ENCODE measurements at regions not wholly inside any gene's neighbourhood (a gene's known extent, or its start where the extent isn't known, plus 50 kb on each side); places are given as distances from the start of the nearest gene placed in this dataset.
"Not testable (repeated sequence)": the region's sequence is repeated elsewhere in the genome, so short reads cannot be mapped to it uniquely, and the experiment has no call there.

DNA sequence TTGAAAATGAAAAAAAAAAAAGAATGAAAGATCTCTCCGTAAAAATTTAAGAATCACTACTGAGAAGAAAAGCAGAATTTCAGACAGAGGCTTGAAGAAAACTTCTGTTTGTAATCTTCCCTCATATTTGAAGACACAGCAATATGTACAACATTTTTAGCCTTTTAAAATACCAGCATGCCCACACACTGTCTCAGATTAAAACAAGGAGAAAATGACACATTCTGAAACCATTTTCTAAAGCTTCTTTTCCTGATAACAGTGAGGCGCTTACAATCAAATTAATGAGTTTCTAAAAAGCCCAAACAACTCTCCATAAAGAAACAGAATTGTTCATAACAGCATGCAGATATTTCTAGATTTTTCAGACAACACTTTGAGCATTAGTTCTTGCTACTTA, 317.4 kb downstream of the BCL2L11 start:
- CTCF ChIA-PET; H3K4me1 ChIP-seq (ENCODE audit: insufficient read depth, low read length); H3K4me1 Mint-ChIP-seq; H3K4me3 Mint-ChIP-seq; POLR2A ChIA-PET; H3K36me3 Mint-ChIP-seq; H3K4me3 ChIP-seq (ENCODE audit: low read length); H3K27ac Mint-ChIP-seq; H3K36me3 ChIP-seq (ENCODE audit: insufficient read depth, low read length); H3K9me3 ChIP-seq (ENCODE audit: low read length); H3K27me3 ChIP-seq (ENCODE audit: insufficient read depth, low read length, poor library complexity, severe bottlenecking); H3K27me3 Mint-ChIP-seq; H3K9me3 Mint-ChIP-seq; H3K27ac ChIP-seq (ENCODE audit: low read depth, low read length); DNase-seq: not testable (repeated sequence)

- H3K27me3 Mint-ChIP-seq; H3K4me1 Mint-ChIP-seq; H3K4me3 ChIP-seq (ENCODE audit: low read length); H3K9me3 Mint-ChIP-seq; H3K4me1 ChIP-seq (ENCODE audit: insufficient read depth, low read length); DNase-seq; H3K36me3 Mint-ChIP-seq; H3K9me3 ChIP-seq (ENCODE audit: low read length); H3K27me3 ChIP-seq (ENCODE audit: insufficient read depth, low read length, poor library complexity, severe bottlenecking); POLR2A ChIA-PET; CTCF ChIA-PET; H3K27ac ChIP-seq (ENCODE audit: low read depth, low read length); H3K36me3 ChIP-seq (ENCODE audit: insufficient read depth, low read length); H3K4me3 Mint-ChIP-seq: not testable (repeated sequence)
- peak overlapping the region in 1 of 8 donors; percentile 12 for H3K27ac Mint-ChIP-seq
Measured at GRCh38 chr2:111439237-111439636, 318.5 kb downstream of the BCL2L11 start.

DNA sequence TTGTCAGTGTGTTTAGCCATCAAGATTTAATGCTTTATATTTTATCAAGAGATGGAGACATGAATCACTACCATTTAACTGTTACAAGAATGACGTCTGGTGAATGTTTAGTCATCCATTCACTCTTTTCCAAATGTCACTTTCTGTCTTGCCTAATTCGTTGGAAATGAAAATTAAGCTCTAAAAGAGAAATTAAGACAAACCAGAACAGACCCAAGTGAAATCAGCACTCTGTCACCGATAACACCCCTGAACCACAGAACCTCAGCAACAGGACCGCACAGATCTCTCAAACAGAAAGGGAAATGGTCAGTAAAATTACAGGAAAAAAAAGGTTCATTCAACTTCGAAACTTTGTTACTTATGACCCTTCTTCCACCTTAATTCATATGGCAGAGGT, 320.9 kb downstream of the BCL2L11 start:
- H3K9me3 Mint-ChIP-seq; H3K4me3 ChIP-seq (ENCODE audit: low read length); H3K36me3 Mint-ChIP-seq; H3K27me3 ChIP-seq (ENCODE audit: insufficient read depth, low read length, poor library complexity, severe bottlenecking); POLR2A ChIA-PET; CTCF ChIA-PET; H3K4me1 Mint-ChIP-seq; H3K4me1 ChIP-seq (ENCODE audit: insufficient read depth, low read length); H3K27me3 Mint-ChIP-seq; H3K9me3 ChIP-seq (ENCODE audit: low read length); H3K4me3 Mint-ChIP-seq; H3K27ac ChIP-seq (ENCODE audit: low read depth, low read length); DNase-seq; H3K36me3 ChIP-seq (ENCODE audit: insufficient read depth, low read length): not testable (repeated sequence)
- H3K27ac Mint-ChIP-seq = peak overlapping the region in 1 of 8 donors; percentile 60

DNA sequence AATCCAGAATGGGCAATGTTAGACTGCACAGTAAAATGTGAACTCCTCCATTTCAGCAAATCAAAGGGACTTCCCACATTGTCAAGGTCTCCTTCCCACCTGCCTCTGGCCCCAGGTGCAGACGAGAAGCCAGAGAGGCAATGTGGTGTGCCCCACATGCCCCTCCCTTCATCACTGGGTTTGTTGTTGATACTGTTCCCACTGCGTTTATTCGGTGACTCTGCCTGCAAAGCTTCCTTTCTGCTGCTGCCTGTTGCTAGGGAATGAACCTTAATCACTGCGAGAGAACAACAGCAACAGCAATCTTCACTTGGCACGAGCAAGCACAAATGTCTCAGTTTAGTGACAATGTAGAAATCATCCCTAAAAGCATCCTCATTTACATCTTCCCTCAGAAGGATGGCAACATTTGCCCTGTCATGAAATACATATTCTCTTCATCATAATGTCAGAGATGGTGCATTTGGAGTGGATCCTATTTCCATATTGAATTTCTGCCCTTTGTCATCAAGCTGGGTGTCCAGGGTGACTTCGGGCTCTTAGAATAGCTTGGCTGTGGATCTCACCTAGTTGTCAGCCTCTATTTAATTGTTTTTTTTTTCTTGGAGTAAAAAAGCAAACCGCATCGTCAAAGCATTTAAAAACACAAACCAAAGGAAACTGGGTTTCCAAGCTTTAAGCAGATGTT, 322.2 kb downstream of the BCL2L11 start:
- CTCF ChIA-PET; H3K36me3 ChIP-seq (ENCODE audit: insufficient read depth, low read length); H3K27me3 ChIP-seq (ENCODE audit: insufficient read depth, low read length, poor library complexity, severe bottlenecking); POLR2A ChIA-PET; H3K9me3 ChIP-seq (ENCODE audit: low read length); H3K27me3 Mint-ChIP-seq; H3K36me3 Mint-ChIP-seq; H3K4me3 Mint-ChIP-seq; H3K4me1 Mint-ChIP-seq; H3K4me1 ChIP-seq (ENCODE audit: insufficient read depth, low read length); H3K4me3 ChIP-seq (ENCODE audit: low read length); H3K9me3 Mint-ChIP-seq; H3K27ac Mint-ChIP-seq; DNase-seq; H3K27ac ChIP-seq (ENCODE audit: low read depth, low read length): not testable (repeated sequence)

DNA sequence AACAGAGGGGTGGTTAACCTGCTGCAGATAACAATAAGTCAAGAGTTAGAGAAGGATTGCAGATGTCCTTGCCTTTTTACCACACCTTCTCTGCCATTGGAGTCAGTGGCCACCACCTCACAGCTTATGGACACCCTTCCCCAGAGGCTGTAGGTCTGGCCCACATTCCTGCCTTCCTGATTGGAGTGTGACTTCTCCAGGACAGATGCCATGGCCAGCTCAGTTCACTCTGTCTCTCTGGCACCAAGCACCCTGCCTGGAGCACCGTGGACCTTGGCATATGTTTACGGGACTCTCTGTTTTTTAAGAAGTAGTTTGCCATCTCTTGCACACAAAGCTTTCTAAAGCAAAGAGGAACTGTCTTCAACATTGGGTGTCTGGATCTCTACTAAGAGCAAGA, 323.8 kb downstream of the BCL2L11 start:
- H3K36me3 ChIP-seq (ENCODE audit: insufficient read depth, low read length); CTCF ChIA-PET; H3K9me3 Mint-ChIP-seq; DNase-seq; H3K4me3 Mint-ChIP-seq; H3K4me1 ChIP-seq (ENCODE audit: insufficient read depth, low read length); H3K9me3 ChIP-seq (ENCODE audit: low read length); H3K27ac Mint-ChIP-seq; H3K27ac ChIP-seq (ENCODE audit: low read depth, low read length); H3K27me3 ChIP-seq (ENCODE audit: insufficient read depth, low read length, poor library complexity, severe bottlenecking); H3K4me3 ChIP-seq (ENCODE audit: low read length); H3K27me3 Mint-ChIP-seq; H3K4me1 Mint-ChIP-seq; POLR2A ChIA-PET; H3K36me3 Mint-ChIP-seq: not testable (repeated sequence)

- H3K27ac Mint-ChIP-seq; H3K4me3 Mint-ChIP-seq; H3K4me3 ChIP-seq (ENCODE audit: low read length); H3K27ac ChIP-seq (ENCODE audit: low read depth, low read length); H3K27me3 Mint-ChIP-seq; H3K9me3 ChIP-seq (ENCODE audit: low read length); H3K4me1 Mint-ChIP-seq; DNase-seq; H3K36me3 Mint-ChIP-seq; POLR2A ChIA-PET; H3K27me3 ChIP-seq (ENCODE audit: insufficient read depth, low read length, poor library complexity, severe bottlenecking); H3K9me3 Mint-ChIP-seq; H3K4me1 ChIP-seq (ENCODE audit: insufficient read depth, low read length); CTCF ChIA-PET; H3K36me3 ChIP-seq (ENCODE audit: insufficient read depth, low read length): not testable (repeated sequence)
Measured at GRCh38 chr2:111445191-111445929, 324.6 kb downstream of the BCL2L11 start.

- H3K4me1 ChIP-seq (ENCODE audit: insufficient read depth, low read length); H3K4me1 Mint-ChIP-seq; H3K36me3 Mint-ChIP-seq; H3K9me3 ChIP-seq (ENCODE audit: low read length); H3K4me3 ChIP-seq (ENCODE audit: low read length); H3K27ac Mint-ChIP-seq; DNase-seq; POLR2A ChIA-PET; H3K4me3 Mint-ChIP-seq; H3K27me3 ChIP-seq (ENCODE audit: insufficient read depth, low read length, poor library complexity, severe bottlenecking); H3K9me3 Mint-ChIP-seq; CTCF ChIA-PET; H3K36me3 ChIP-seq (ENCODE audit: insufficient read depth, low read length); H3K27ac ChIP-seq (ENCODE audit: low read depth, low read length); H3K27me3 Mint-ChIP-seq: not testable (repeated sequence)
Measured at GRCh38 chr2:111445941-111446340, 325.2 kb downstream of the BCL2L11 start.

- H3K9me3 ChIP-seq (ENCODE audit: low read length); H3K4me3 ChIP-seq (ENCODE audit: low read length); H3K27me3 Mint-ChIP-seq; H3K27ac ChIP-seq (ENCODE audit: low read depth, low read length); DNase-seq; H3K4me1 Mint-ChIP-seq; CTCF ChIA-PET; POLR2A ChIA-PET; H3K9me3 Mint-ChIP-seq; H3K27ac Mint-ChIP-seq; H3K36me3 ChIP-seq (ENCODE audit: insufficient read depth, low read length); H3K36me3 Mint-ChIP-seq; H3K27me3 ChIP-seq (ENCODE audit: insufficient read depth, low read length, poor library complexity, severe bottlenecking); H3K4me3 Mint-ChIP-seq; H3K4me1 ChIP-seq (ENCODE audit: insufficient read depth, low read length): not testable (repeated sequence)
Measured at GRCh38 chr2:111447482-111447881, 326.8 kb downstream of the BCL2L11 start.

DNA sequence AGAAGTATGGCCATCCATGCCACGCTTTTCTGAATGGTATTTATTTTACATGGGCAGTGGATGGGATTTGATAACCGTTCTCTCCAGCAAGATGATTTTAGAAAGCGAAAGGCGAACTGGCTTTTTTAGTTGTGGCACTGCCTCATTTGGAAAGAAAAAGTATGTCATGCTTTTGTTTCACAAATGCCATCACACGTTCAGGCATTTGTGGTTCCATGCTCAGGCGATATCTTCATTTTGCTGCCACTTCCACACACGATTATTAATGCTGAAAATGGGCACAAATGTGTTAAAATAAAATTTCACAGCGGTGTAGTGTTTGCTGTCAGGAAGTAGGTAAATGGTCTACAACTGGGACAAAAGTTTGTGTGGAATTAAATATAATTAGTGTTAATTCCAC, 328.1 kb downstream of the BCL2L11 start:
- H3K4me1 Mint-ChIP-seq; H3K9me3 Mint-ChIP-seq; CTCF ChIA-PET; H3K4me1 ChIP-seq (ENCODE audit: insufficient read depth, low read length); H3K27ac Mint-ChIP-seq; H3K4me3 ChIP-seq (ENCODE audit: low read length); H3K27me3 ChIP-seq (ENCODE audit: insufficient read depth, low read length, poor library complexity, severe bottlenecking); DNase-seq; POLR2A ChIA-PET; H3K36me3 Mint-ChIP-seq; H3K36me3 ChIP-seq (ENCODE audit: insufficient read depth, low read length); H3K9me3 ChIP-seq (ENCODE audit: low read length); H3K27me3 Mint-ChIP-seq; H3K4me3 Mint-ChIP-seq; H3K27ac ChIP-seq (ENCODE audit: low read depth, low read length): not testable (repeated sequence)

Measured in CD8-positive, alpha-beta memory T cell (primary cell).